BLaER1 treated with 17β-estradiol and CSF1 and Interleukin-3, amounts not matched to agents 10 nM and 100 nM (cell line): ENCODE measurements at regions not wholly inside any gene's neighbourhood (a gene's known extent, or its start where the extent isn't known, plus 50 kb on each side); places are given as distances from the start of the nearest gene placed in this dataset.
A peak's percentile ranks its signal among the peaks of the same experiment; 100 is the strongest.
"Not testable (repeated sequence)": the region's sequence is repeated elsewhere in the genome, so short reads cannot be mapped to it uniquely, and the experiment has no call there.

Experiments
- H3K27ac ChIP-seq, 11 experiments: shearing (Covaris generic); formaldehyde crosslinking; 2 replicates each; pipeline ENCODE4 v1.8.1; 2022
- H3K27me3 ChIP-seq, 11 experiments: shearing (Covaris generic); formaldehyde crosslinking; 2 replicates each; pipeline ENCODE4 v1.8.1; 2022
- H3K36me3 ChIP-seq, 11 experiments: shearing (Covaris generic); formaldehyde crosslinking; 2 replicates each; pipeline ENCODE4 v1.8.1; 2022
- H3K4me1 ChIP-seq, 10 experiments: shearing (Covaris generic); formaldehyde crosslinking; 2 replicates each; pipeline ENCODE4 v1.8.1; 2022
- H3K4me2 ChIP-seq, 11 experiments: shearing (Covaris generic); formaldehyde crosslinking; 2 replicates each; pipeline ENCODE4 v1.8.1; 2022
- H3K4me3 ChIP-seq, 10 experiments: shearing (Covaris generic); formaldehyde crosslinking; 2 replicates each; pipeline ENCODE4 v1.8.1; 2022
- H3K9ac ChIP-seq, 11 experiments: shearing (Covaris generic); formaldehyde crosslinking; 2 replicates each; pipeline ENCODE4 v1.8.1; 2022
- H3K9me3 ChIP-seq, 11 experiments: shearing (Covaris generic); formaldehyde crosslinking; replicated peaks in 1 of 11; 2 replicates each; pipeline ENCODE4 v1.8.1; 2022
- H4K20me1 ChIP-seq, 11 experiments: shearing (Covaris generic); formaldehyde crosslinking; 2 replicates each; pipeline ENCODE4 v1.8.1; 2022
- Cebpa-rat ChIP-seq, 11 experiments: shearing (Covaris generic); IDR thresholded peaks; 2 replicates each; pipeline ENCODE4 v1.8.1; 2022

GRCh38 chr11:19419021-19419750 lies 178.4 kb upstream of the E2F8 start:
- H3K9ac ChIP-seq: no peak overlapping the region
- H3K4me1 ChIP-seq: peaks cover 13 to 28% (median 17%) of the 10 kb centered on the region in 10 experiments
- H3K27me3 ChIP-seq: no peaks in the 10 kb centered on the region
- no peaks in the 10 kb centered on the region for H4K20me1 ChIP-seq
- peaks cover 0 to 7% (median 4%) of the 10 kb centered on the region in 11 experiments; a peak in 9 of 22 replicates for H3K9me3 ChIP-seq
- no peak overlapping the region; a peak in 1 of 22 replicates for H3K4me2 ChIP-seq
- no peak overlapping the region for H3K4me3 ChIP-seq
- TF ChIP-seq Cebpa-rat (IDR thresholded peaks at IDR 0.05): no peak
- H3K36me3 ChIP-seq: no peaks in the 10 kb centered on the region
- H3K27ac ChIP-seq: no peak overlapping the region

GRCh38 chr11:19418221-19418620 lies 177.5 kb upstream of the E2F8 start:
- no peak for TF ChIP-seq Cebpa-rat (IDR thresholded peaks at IDR 0.05)
- Histone ChIP-seq H3K4me3 (no peak overlapping the region), H3K4me2 (no peak overlapping the region), H3K4me1 (peaks cover 13 to 18% (median 15%) of the 10 kb centered on the region in 10 experiments), H3K9me3 (peaks cover 0 to 8% (median 4%) of the 10 kb centered on the region in 11 experiments; a peak in 9 of 22 replicates), H3K9ac (no peak overlapping the region), H3K27ac (no peak overlapping the region), H3K27me3 (no peaks in the 10 kb centered on the region), H3K36me3 (no peaks in the 10 kb centered on the region), H4K20me1 (no peaks in the 10 kb centered on the region)

- H3K9ac ChIP-seq, H4K20me1 ChIP-seq, H3K9me3 ChIP-seq, H3K27me3 ChIP-seq, H3K27ac ChIP-seq, H3K36me3 ChIP-seq, H3K4me3 ChIP-seq: not testable (repeated sequence)
- peaks cover 6 to 14% (median 11%) of the 10 kb centered on the region in 10 experiments for H3K4me1 ChIP-seq
- H3K4me2 ChIP-seq: peak overlapping the region; percentile 39 to 67 (median 52); a peak in 20 of 22 replicates
Measured at GRCh38 chr11:19412070-19412469, 171.3 kb upstream of the E2F8 start.

- Histone ChIP-seq H3K9me3 (peaks cover 0 to 4% (median 0%) of the 10 kb centered on the region in 11 experiments; a peak in 3 of 22 replicates), H3K27ac (no peak overlapping the region), H3K4me2 (peak overlapping the region in 1 of 11 experiments; percentile 28; a peak in 2 of 22 replicates), H3K4me1 (peaks cover 6 to 14% (median 11%) of the 10 kb centered on the region in 10 experiments), H3K36me3 (no peaks in the 10 kb centered on the region), H4K20me1 (no peaks in the 10 kb centered on the region; a peak in 1 of 22 replicates), H3K27me3 (no peaks in the 10 kb centered on the region), H3K9ac (no peak overlapping the region), H3K4me3 (no peak overlapping the region)
- TF ChIP-seq Cebpa-rat (IDR thresholded peaks at IDR 0.05): no peak
Measured at GRCh38 chr11:19410032-19410431, 169.3 kb upstream of the E2F8 start.

GRCh38 chr11:19409307-19409706 lies 168.6 kb upstream of the E2F8 start:
- peaks cover 6 to 14% (median 11%) of the 10 kb centered on the region in 10 experiments for H3K4me1 ChIP-seq
- H3K9me3 ChIP-seq: 0 out of 22 replicates have a peak, but pooled peaks cover 0 to 4% (median 0%) of the 10 kb centered on the region in 11 experiments
- no peaks in the 10 kb centered on the region for H3K36me3 ChIP-seq
- no peak overlapping the region for H3K9ac ChIP-seq
- no peak overlapping the region for H3K27ac ChIP-seq
- no peaks in the 10 kb centered on the region; a peak in 1 of 22 replicates for H4K20me1 ChIP-seq
- TF ChIP-seq Cebpa-rat (IDR thresholded peaks at IDR 0.05): no peak
- H3K27me3 ChIP-seq: no peaks in the 10 kb centered on the region
- no peak overlapping the region for H3K4me2 ChIP-seq
- H3K4me3 ChIP-seq: no peak overlapping the region

- no peak for TF ChIP-seq Cebpa-rat (IDR thresholded peaks at IDR 0.05)
- H3K9ac ChIP-seq: no peak overlapping the region
Measured at GRCh38 chr11:19407677-19408270, 167.0 kb upstream of the E2F8 start.

GRCh38 chr11:19405966-19406365 lies 165.2 kb upstream of the E2F8 start:
- no peak overlapping the region for H3K9ac ChIP-seq
- H3K9me3 ChIP-seq: no peaks in the 10 kb centered on the region
- H3K36me3 ChIP-seq: no peaks in the 10 kb centered on the region
- H3K4me2 ChIP-seq: no peak overlapping the region
- H3K27ac ChIP-seq: no peak overlapping the region
- no peak overlapping the region for H3K4me3 ChIP-seq
- no peaks in the 10 kb centered on the region for H3K27me3 ChIP-seq
- H3K4me1 ChIP-seq: peaks cover 0 to 4% (median 0%) of the 10 kb centered on the region in 10 experiments; a peak in 2 of 20 replicates
- no peaks in the 10 kb centered on the region; a peak in 1 of 22 replicates for H4K20me1 ChIP-seq
- TF ChIP-seq Cebpa-rat (IDR thresholded peaks at IDR 0.05): no peak

More at GRCh38 chr11:19407677-19408270, 167.0 kb upstream of the E2F8 start:
- Histone ChIP-seq H3K9me3 (no peaks in the 10 kb centered on the region), H4K20me1 (no peaks in the 10 kb centered on the region; a peak in 1 of 22 replicates), H3K27me3 (no peaks in the 10 kb centered on the region), H3K27ac (no peak overlapping the region), H3K4me1 (peaks cover 6 to 14% (median 11%) of the 10 kb centered on the region in 10 experiments), H3K36me3 (no peaks in the 10 kb centered on the region), H3K4me2 (no peak overlapping the region), H3K4me3 (no peak overlapping the region)

- Histone ChIP-seq H3K4me2 (no peak overlapping the region), H3K9ac (no peak overlapping the region), H3K9me3 (no peaks in the 10 kb centered on the region), H3K4me3 (no peak overlapping the region), H3K36me3 (no peaks in the 10 kb centered on the region), H3K27me3 (no peaks in the 10 kb centered on the region), H3K4me1 (peaks cover 0 to under 1% (median 0%) of the 10 kb centered on the region in 10 experiments; a peak in 1 of 20 replicates), H3K27ac (no peak overlapping the region), H4K20me1 (no peaks in the 10 kb centered on the region; a peak in 1 of 22 replicates)
- no peak for TF ChIP-seq Cebpa-rat (IDR thresholded peaks at IDR 0.05)
Measured at GRCh38 chr11:19404787-19405186, 164.0 kb upstream of the E2F8 start.

- Histone ChIP-seq H3K4me2 (no peak overlapping the region), H3K27me3 (no peaks in the 10 kb centered on the region), H3K4me1 (no peaks in the 10 kb centered on the region), H3K9ac (no peak overlapping the region), H4K20me1 (no peaks in the 10 kb centered on the region), H3K4me3 (no peak overlapping the region), H3K36me3 (no peaks in the 10 kb centered on the region), H3K9me3 (no peaks in the 10 kb centered on the region), H3K27ac (no peak overlapping the region)
- no peak for TF ChIP-seq Cebpa-rat (IDR thresholded peaks at IDR 0.05)
Measured at GRCh38 chr11:19403196-19403895, 162.6 kb upstream of the E2F8 start.
